K562 (cell line): ENCODE measurements at regions not wholly inside any gene's neighbourhood (a gene's known extent, or its start where the extent isn't known, plus 50 kb on each side); places are given as distances from the start of the nearest gene placed in this dataset.

Source experiments
- ARID1B ChIP-seq: fragments of 450-650 bp; IDR thresholded peaks from 2 replicates; pipeline ENCODE4 v1.6.1; 2016; ENCODE audit warnings: antibody characterized with exemption, mild to moderate bottlenecking, inconsistent platforms
- C11orf30 ChIP-seq: fragments of 450-650 bp; IDR thresholded peaks from 2 replicates; pipeline ENCODE4 v1.6.1; 2016; ENCODE audit warnings: low read depth, mild to moderate bottlenecking
- CBX2 ChIP-seq: fragments of 200-600 bp; sonication (generic); IDR thresholded peaks from one replicate; pipeline ENCODE4 v1.6.1; 2012; ENCODE audit warnings: mild to moderate bottlenecking, low read length, inconsistent platforms; ENCODE audit not compliant: insufficient read depth, poor library complexity, severe bottlenecking
- DIDO1 ChIP-seq: fragments of 450-650 bp; IDR thresholded peaks from 2 replicates; pipeline ENCODE4 v1.6.1; 2016; ENCODE audit warnings: low read depth, missing biosample characterization, missing genetic modification characterization
- ETV5 ChIP-seq: sonication (generic); formaldehyde crosslinking; IDR thresholded peaks from 2 replicates; pipeline ENCODE4 v1.4.0; 2020; ENCODE audit warnings: low read depth, mild to moderate bottlenecking, missing genetic modification reagents
- HLTF ChIP-seq: fragments of 450-650 bp; IDR thresholded peaks from 2 replicates; pipeline ENCODE4 v1.6.1; 2016
- ILK ChIP-seq: fragments of 450-650 bp; IDR thresholded peaks from 2 replicates; pipeline ENCODE4 v1.6.1; 2016; ENCODE audit warnings: missing genetic modification characterization, low read depth, mild to moderate bottlenecking, missing compliant biosample characterization, moderate library complexity, borderline replicate concordance
- MAFF ChIP-seq: IDR thresholded peaks from 2 replicates; pipeline ENCODE4 v1.6.1; 2012; ENCODE audit warnings: low read length, improper control_type of control experiment
- NCOA6 ChIP-seq: fragments of 450-650 bp; IDR thresholded peaks from 2 replicates; pipeline ENCODE4 v1.6.1; 2017; ENCODE audit warnings: mild to moderate bottlenecking
- NR4A1 ChIP-seq, 2 experiments: fragments of 250-450 bp in 1 of 2; fragments of 450-650 bp in 1 of 2; sonication (Bioruptor Pico) in 1 of 2; IDR thresholded peaks; 2 replicates each; pipeline versions ENCODE4 v1.4.0 to v1.6.1; 2016 to 2020; ENCODE audit warnings: mild to moderate bottlenecking in 2 of 2, missing compliant biosample characterization in 1 of 2, missing genetic modification characterization in 1 of 2, moderate library complexity in 1 of 2
- SMARCE1 ChIP-seq: fragments of 450-650 bp; IDR thresholded peaks from 2 replicates; pipeline ENCODE4 v1.7.1; 2016; ENCODE audit warnings: mild to moderate bottlenecking
- SRSF3 ChIP-seq: fragments of 200-400 bp; formaldehyde crosslinking; IDR thresholded peaks from 2 replicates; pipeline ENCODE4 v1.6.1; 2016; ENCODE audit warnings: mild to moderate bottlenecking, low read length, moderate library complexity; ENCODE audit not compliant: insufficient read depth
- YY1 ChIP-seq, 3 experiments: IDR thresholded peaks; 2 replicates each; pipeline ENCODE4 v1.6.1; 2011; ENCODE audit warnings: low read length in 2 of 3, mild to moderate bottlenecking in 2 of 3, moderate library complexity in 2 of 3, borderline replicate concordance in 1 of 3, control low read depth in 1 of 3, low read depth in 1 of 3; ENCODE audit not compliant: insufficient read depth in 3 of 3, insufficient replicate concordance in 2 of 3, control insufficient read depth in 1 of 3, insufficient read length in 1 of 3; ENCODE audit errors: extremely low read depth in 1 of 3
- ZKSCAN8 ChIP-seq: fragments of 200-800 bp; sonication (Bioruptor generic); IDR thresholded peaks from 2 replicates; pipeline ENCODE4 v1.6.1; 2016; ENCODE audit warnings: missing genetic modification characterization, missing compliant biosample characterization
- ZNF589 ChIP-seq: fragments of 200-800 bp; sonication (Bioruptor generic); IDR thresholded peaks from 2 replicates; pipeline ENCODE4 v1.6.1; 2016; ENCODE audit warnings: low read depth, missing genetic modification characterization, missing compliant biosample characterization
- TF ChIP-seq, protein P1 (sequence below): fragments of 200-600 bp; sonication (generic); IDR thresholded peaks from one replicate; pipeline ENCODE4 v1.6.1; 2012; ENCODE audit warnings: mild to moderate bottlenecking, low read depth, low read length, inconsistent platforms
- TF ChIP-seq, protein P2 (sequence below): sonication (generic); formaldehyde crosslinking; IDR thresholded peaks from 2 replicates; pipeline ENCODE4 v1.8.0; 2022; ENCODE audit warnings: missing genetic modification reagents, mild to moderate bottlenecking, moderate library complexity, borderline replicate concordance

DNA sequence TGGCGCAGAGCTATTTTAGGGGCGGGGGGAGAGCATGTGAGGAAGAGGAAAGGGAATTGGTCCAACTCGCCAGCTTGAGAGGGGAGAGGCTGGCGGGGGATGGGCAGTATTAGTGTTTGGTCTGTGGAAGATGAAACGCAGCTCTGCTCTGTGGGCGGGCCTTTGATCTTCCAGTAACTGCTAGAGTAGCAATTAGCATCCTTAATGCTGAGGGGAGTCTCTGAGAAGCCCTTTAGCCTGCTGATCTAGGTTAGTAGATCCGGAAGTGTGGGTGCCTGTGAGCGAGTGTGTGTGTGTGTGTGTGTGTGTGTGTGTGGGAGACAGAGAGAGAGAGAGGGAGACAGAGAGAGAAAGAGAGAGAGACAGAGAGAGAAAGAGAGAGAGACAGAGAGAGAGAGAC lies 117.2 kb upstream of the BACH2 start (continued):
- TF ChIP-seq SRSF3 (no peak), ARID1B (0 out of 2 replicates have a peak, but pooled peaks have one; percentile 44), YY1 (IDR thresholded peaks at IDR 0.05; ENCODE audit: borderline replicate concordance in 1 of 3, control insufficient read depth in 1 of 3, extremely low read depth in 1 of 3, insufficient read depth in 3 of 3, insufficient read length in 1 of 3, insufficient replicate concordance in 2 of 3, low read depth in 1 of 3, low read length in 2 of 3) (no peak), CBX2 (no peak), NR4A1 (CRISPR knock-in tag; IDR thresholded peaks at IDR 0.05) (no peak), NR4A1 (tag; IDR thresholded peaks at IDR 0.05) (no peak), ZKSCAN8 (no peak), MAFF (no peak), NCOA6 (no peak), ETV5 (CRISPR knock-in tag) (peak; percentile 28; the same call in 1 of the 2 replicates), ZNF589 (CRISPR knock-in tag) (no peak), ILK (tag) (no peak), DIDO1 (peak; percentile 65; the same call in 1 of the 2 replicates), C11orf30 (peak; percentile 11; the same call in 1 of the 2 replicates), SMARCE1 (0 out of 2 replicates have a peak, but pooled peaks have one; percentile 40), HLTF (0 out of 2 replicates have a peak, but pooled peaks have one; percentile 19)
- TF ChIP-seq, protein P1, sequence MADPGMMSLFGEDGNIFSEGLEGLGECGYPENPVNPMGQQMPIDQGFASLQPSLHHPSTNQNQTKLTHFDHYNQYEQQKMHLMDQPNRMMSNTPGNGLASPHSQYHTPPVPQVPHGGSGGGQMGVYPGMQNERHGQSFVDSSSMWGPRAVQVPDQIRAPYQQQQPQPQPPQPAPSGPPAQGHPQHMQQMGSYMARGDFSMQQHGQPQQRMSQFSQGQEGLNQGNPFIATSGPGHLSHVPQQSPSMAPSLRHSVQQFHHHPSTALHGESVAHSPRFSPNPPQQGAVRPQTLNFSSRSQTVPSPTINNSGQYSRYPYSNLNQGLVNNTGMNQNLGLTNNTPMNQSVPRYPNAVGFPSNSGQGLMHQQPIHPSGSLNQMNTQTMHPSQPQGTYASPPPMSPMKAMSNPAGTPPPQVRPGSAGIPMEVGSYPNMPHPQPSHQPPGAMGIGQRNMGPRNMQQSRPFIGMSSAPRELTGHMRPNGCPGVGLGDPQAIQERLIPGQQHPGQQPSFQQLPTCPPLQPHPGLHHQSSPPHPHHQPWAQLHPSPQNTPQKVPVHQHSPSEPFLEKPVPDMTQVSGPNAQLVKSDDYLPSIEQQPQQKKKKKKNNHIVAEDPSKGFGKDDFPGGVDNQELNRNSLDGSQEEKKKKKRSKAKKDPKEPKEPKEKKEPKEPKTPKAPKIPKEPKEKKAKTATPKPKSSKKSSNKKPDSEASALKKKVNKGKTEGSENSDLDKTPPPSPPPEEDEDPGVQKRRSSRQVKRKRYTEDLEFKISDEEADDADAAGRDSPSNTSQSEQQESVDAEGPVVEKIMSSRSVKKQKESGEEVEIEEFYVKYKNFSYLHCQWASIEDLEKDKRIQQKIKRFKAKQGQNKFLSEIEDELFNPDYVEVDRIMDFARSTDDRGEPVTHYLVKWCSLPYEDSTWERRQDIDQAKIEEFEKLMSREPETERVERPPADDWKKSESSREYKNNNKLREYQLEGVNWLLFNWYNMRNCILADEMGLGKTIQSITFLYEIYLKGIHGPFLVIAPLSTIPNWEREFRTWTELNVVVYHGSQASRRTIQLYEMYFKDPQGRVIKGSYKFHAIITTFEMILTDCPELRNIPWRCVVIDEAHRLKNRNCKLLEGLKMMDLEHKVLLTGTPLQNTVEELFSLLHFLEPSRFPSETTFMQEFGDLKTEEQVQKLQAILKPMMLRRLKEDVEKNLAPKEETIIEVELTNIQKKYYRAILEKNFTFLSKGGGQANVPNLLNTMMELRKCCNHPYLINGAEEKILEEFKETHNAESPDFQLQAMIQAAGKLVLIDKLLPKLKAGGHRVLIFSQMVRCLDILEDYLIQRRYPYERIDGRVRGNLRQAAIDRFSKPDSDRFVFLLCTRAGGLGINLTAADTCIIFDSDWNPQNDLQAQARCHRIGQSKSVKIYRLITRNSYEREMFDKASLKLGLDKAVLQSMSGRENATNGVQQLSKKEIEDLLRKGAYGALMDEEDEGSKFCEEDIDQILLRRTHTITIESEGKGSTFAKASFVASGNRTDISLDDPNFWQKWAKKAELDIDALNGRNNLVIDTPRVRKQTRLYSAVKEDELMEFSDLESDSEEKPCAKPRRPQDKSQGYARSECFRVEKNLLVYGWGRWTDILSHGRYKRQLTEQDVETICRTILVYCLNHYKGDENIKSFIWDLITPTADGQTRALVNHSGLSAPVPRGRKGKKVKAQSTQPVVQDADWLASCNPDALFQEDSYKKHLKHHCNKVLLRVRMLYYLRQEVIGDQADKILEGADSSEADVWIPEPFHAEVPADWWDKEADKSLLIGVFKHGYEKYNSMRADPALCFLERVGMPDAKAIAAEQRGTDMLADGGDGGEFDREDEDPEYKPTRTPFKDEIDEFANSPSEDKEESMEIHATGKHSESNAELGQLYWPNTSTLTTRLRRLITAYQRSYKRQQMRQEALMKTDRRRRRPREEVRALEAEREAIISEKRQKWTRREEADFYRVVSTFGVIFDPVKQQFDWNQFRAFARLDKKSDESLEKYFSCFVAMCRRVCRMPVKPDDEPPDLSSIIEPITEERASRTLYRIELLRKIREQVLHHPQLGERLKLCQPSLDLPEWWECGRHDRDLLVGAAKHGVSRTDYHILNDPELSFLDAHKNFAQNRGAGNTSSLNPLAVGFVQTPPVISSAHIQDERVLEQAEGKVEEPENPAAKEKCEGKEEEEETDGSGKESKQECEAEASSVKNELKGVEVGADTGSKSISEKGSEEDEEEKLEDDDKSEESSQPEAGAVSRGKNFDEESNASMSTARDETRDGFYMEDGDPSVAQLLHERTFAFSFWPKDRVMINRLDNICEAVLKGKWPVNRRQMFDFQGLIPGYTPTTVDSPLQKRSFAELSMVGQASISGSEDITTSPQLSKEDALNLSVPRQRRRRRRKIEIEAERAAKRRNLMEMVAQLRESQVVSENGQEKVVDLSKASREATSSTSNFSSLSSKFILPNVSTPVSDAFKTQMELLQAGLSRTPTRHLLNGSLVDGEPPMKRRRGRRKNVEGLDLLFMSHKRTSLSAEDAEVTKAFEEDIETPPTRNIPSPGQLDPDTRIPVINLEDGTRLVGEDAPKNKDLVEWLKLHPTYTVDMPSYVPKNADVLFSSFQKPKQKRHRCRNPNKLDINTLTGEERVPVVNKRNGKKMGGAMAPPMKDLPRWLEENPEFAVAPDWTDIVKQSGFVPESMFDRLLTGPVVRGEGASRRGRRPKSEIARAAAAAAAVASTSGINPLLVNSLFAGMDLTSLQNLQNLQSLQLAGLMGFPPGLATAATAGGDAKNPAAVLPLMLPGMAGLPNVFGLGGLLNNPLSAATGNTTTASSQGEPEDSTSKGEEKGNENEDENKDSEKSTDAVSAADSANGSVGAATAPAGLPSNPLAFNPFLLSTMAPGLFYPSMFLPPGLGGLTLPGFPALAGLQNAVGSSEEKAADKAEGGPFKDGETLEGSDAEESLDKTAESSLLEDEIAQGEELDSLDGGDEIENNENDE = no peak
- TF ChIP-seq, protein P2, sequence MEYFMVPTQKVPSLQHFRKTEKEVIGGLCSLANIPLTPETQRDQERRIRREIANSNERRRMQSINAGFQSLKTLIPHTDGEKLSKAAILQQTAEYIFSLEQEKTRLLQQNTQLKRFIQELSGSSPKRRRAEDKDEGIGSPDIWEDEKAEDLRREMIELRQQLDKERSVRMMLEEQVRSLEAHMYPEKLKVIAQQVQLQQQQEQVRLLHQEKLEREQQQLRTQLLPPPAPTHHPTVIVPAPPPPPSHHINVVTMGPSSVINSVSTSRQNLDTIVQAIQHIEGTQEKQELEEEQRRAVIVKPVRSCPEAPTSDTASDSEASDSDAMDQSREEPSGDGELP (CRISPR knock-in tag) = no peak
